Coronary artery (tissue), 2 donors: ENCODE measurements at regions not wholly inside any gene's neighbourhood (a gene's known extent, or its start where the extent isn't known, plus 50 kb on each side); places are given as distances from the start of the nearest gene placed in this dataset.

ENCODE experiments used
- DNase-seq: peaks from one replicate; pipeline ENCODE4 v3.0.0-alpha.2; 2017; ENCODE audit warnings: low spot score
- H3K27ac ChIP-seq, 2 donors: fragments of 200-600 bp; sonication (generic); one replicate each; pipeline ENCODE4 v1.5.1; 2016 to 2019
- H3K4me3 ChIP-seq: fragments of 200-600 bp; sonication (generic); 2 replicates; pipeline ENCODE4 v1.5.1; 2016; ENCODE audit warnings: mild to moderate bottlenecking, moderate library complexity
- CTCF ChIP-seq: fragments of 200-600 bp; sonication (generic); IDR thresholded peaks from one replicate; pipeline ENCODE4 v1.5.1; 2019; ENCODE audit warnings: antibody characterized with exemption

GRCh38 chr2:239728751-239729150 is 296.4 kb downstream of the NDUFA10 start:
- TF ChIP-seq CTCF: no peak
- Histone ChIP-seq H3K27ac (no peak overlapping the region), H3K4me3 (no peak overlapping the region)
- no peak for DNase-seq

GRCh38 chr2:239727776-239728600 is 297.2 kb downstream of the NDUFA10 start:
- no peak for TF ChIP-seq CTCF
- Histone ChIP-seq H3K4me3 (no peak overlapping the region), H3K27ac (no peak overlapping the region)
- DNase-seq: no peak

GRCh38 chr2:239727182-239727775 is 297.9 kb downstream of the NDUFA10 start:
- no peak for TF ChIP-seq CTCF
- DNase-seq: no peak
- Histone ChIP-seq H3K27ac (no peak overlapping the region), H3K4me3 (no peak overlapping the region)

GRCh38 chr2:239726631-239727181 is 298.4 kb downstream of the NDUFA10 start:
- Histone ChIP-seq H3K4me3 (no peak overlapping the region), H3K27ac (no peak overlapping the region)
- no peak for TF ChIP-seq CTCF
- no peak for DNase-seq

GRCh38 chr2:239726091-239726591 is 299.0 kb downstream of the NDUFA10 start:
- TF ChIP-seq CTCF: no peak
- H3K27ac ChIP-seq: no peak overlapping the region
- H3K4me3 ChIP-seq: no peak overlapping the region
- DNase-seq: no peak

- H3K4me3 ChIP-seq: no peak overlapping the region
- peak; percentile 73 for DNase-seq
- H3K27ac ChIP-seq: no peak overlapping the region
- no peak for TF ChIP-seq CTCF
Measured at GRCh38 chr2:239725551-239725890, 299.6 kb downstream of the NDUFA10 start.
